IPS DF 4.7 (cell line): ENCODE measurements at regions not wholly inside any gene's neighbourhood (a gene's known extent, or its start where the extent isn't known, plus 50 kb on each side); places are given as distances from the start of the nearest gene placed in this dataset.

Experiments used
- DNase-seq: peaks from one replicate; pipeline ENCODE4 v3.0.0-alpha.2; 2013; ENCODE audit warnings: low spot score; ENCODE audit errors: extremely low read depth

GRCh38 chr3:70120357-70120966 lies 120.9 kb downstream of the SAMMSON start:
- peak; percentile 82 for DNase-seq

GRCh38 chr3:70127192-70127591 lies 127.7 kb downstream of the SAMMSON start:
- no peak for DNase-seq

- no peak for DNase-seq
Observed at GRCh38 chr3:70137366-70137765, 137.8 kb downstream of the SAMMSON start.

- DNase-seq: no peak
Observed at GRCh38 chr3:70138606-70139005, 139.1 kb downstream of the SAMMSON start.
